Left ventricle myocardium superior (tissue), 1 donor: ENCODE measurements at regions not wholly inside any gene's neighbourhood (a gene's known extent, or its start where the extent isn't known, plus 50 kb on each side); places are given as distances from the start of the nearest gene placed in this dataset.

Experiments used
- ATAC-seq: fragments of 200-7000 bp; cut with Tn5 transposase; one replicate; pipeline ENCODE4 v1.9.1; 2020; ENCODE audit warnings: mild to moderate bottlenecking, moderate library complexity
- DNase-seq: peaks from one replicate; pipeline ENCODE4 v3.0.0-alpha.2; 2020
- intact Hi-C: fragments of 100-400 bp; cut with micrococcal nuclease; formaldehyde crosslinking; loops from one replicate; pipeline ENCODE4 v1.11.0; 2022
- donor health status: DM: no; HTN: yes; CAD: no; lungs with severe emphysema.

GRCh38 chr19:21604951-21605476 is 99.6 kb downstream of the ZNF429 start:
- DNase-seq, result no peak
- peak; percentile 74 for ATAC-seq
- intact Hi-C loops, result no loop called here
